ENCODE measurements at regions not wholly inside any gene's neighbourhood (a gene's known extent, or its start where the extent isn't known, plus 50 kb on each side); places are given as distances from the start of the nearest gene placed in this dataset.

DNA sequence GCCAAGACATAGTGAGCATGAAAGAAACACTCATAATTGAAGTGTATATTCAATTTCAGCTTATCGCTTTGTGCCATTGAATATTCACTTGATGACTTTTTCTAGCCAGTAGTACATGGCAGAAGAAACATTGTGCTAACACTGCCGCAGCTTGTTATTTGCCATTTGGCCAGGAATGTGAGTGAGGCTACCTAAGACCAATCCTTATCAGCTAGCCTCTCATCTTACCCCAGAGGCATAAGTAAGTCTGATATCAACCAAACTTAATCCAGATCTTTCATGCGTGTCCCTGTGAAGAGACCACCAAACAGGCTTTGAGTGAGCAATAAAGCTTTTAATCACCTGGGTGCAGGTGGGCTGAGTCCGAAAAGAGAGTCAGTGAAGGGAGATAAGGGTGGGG is 586.0 kb upstream of the MBL2 start:
- TF ChIP-seq, protein P1, sequence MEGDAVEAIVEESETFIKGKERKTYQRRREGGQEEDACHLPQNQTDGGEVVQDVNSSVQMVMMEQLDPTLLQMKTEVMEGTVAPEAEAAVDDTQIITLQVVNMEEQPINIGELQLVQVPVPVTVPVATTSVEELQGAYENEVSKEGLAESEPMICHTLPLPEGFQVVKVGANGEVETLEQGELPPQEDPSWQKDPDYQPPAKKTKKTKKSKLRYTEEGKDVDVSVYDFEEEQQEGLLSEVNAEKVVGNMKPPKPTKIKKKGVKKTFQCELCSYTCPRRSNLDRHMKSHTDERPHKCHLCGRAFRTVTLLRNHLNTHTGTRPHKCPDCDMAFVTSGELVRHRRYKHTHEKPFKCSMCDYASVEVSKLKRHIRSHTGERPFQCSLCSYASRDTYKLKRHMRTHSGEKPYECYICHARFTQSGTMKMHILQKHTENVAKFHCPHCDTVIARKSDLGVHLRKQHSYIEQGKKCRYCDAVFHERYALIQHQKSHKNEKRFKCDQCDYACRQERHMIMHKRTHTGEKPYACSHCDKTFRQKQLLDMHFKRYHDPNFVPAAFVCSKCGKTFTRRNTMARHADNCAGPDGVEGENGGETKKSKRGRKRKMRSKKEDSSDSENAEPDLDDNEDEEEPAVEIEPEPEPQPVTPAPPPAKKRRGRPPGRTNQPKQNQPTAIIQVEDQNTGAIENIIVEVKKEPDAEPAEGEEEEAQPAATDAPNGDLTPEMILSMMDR (IDR thresholded peaks at IDR 0.05; ENCODE audit: borderline replicate concordance, extremely low read depth, low read length, poor library complexity, severe bottlenecking): no peak
- TF ChIP-seq EZH2 (IDR thresholded peaks at IDR 0.05; ENCODE audit: borderline replicate concordance, low read depth, low read length, severe bottlenecking): no peak
